H9 (cell line): ENCODE measurements at regions not wholly inside any gene's neighbourhood (a gene's known extent, or its start where the extent isn't known, plus 50 kb on each side); places are given as distances from the start of the nearest gene placed in this dataset.

Experiments used
- DNase-seq: peaks from one replicate; pipeline ENCODE4 v3.0.0-alpha.2; 2017
- H2AFZ ChIP-seq: one replicate; pipeline ENCODE4 v1.6.1; 2013; ENCODE audit warnings: mild to moderate bottlenecking, low read length, control low read depth, moderate library complexity
- H2AK5ac ChIP-seq: 2 replicates; pipeline ENCODE4 v1.6.1; 2013; ENCODE audit warnings: low read length, control low read depth, mixed read lengths; ENCODE audit not compliant: insufficient read length
- H2BK120ac ChIP-seq: one replicate; pipeline ENCODE4 v1.6.1; 2013; ENCODE audit warnings: low read depth, mild to moderate bottlenecking, low read length, control low read depth, inconsistent platforms; ENCODE audit not compliant: poor library complexity, severe bottlenecking
- H2BK12ac ChIP-seq: 2 replicates; pipeline ENCODE4 v1.6.1; 2013; ENCODE audit warnings: low read length, control low read depth, mixed read lengths, low read depth; ENCODE audit not compliant: insufficient read length
- H2BK15ac ChIP-seq: 2 replicates; pipeline ENCODE4 v1.6.1; 2013; ENCODE audit warnings: low read depth, low read length, control low read depth
- H2BK20ac ChIP-seq: one replicate; pipeline ENCODE4 v1.6.1; 2013; ENCODE audit warnings: low read depth, mild to moderate bottlenecking, low read length, control low read depth, inconsistent platforms; ENCODE audit not compliant: poor library complexity, severe bottlenecking
- H2BK5ac ChIP-seq: 2 replicates; pipeline ENCODE4 v1.6.1; 2013; ENCODE audit warnings: low read length, control low read depth, mixed read lengths; ENCODE audit not compliant: insufficient read length
- H3K14ac ChIP-seq: 2 replicates; pipeline ENCODE4 v1.6.1; 2013; ENCODE audit warnings: low read length, control low read depth; ENCODE audit not compliant: insufficient read depth
- H3K18ac ChIP-seq: 2 replicates; pipeline ENCODE4 v1.6.1; 2013; ENCODE audit warnings: low read depth, mild to moderate bottlenecking, mixed read lengths, low read length, control low read depth; ENCODE audit not compliant: insufficient read length
- H3K23ac ChIP-seq: 2 replicates; pipeline ENCODE4 v1.6.1; 2013; ENCODE audit warnings: low read length, control low read depth, mixed read lengths, low read depth; ENCODE audit not compliant: insufficient read length
- H3K23me2 ChIP-seq: 2 replicates; pipeline ENCODE4 v1.6.1; 2013; ENCODE audit warnings: low read depth, mild to moderate bottlenecking, mixed read lengths, low read length, control low read depth; ENCODE audit not compliant: insufficient read length, poor library complexity, severe bottlenecking
- H3K27ac ChIP-seq: 2 replicates; pipeline ENCODE4 v1.5.1; 2013; ENCODE audit warnings: low read length, control low read depth, mixed read lengths, low read depth; ENCODE audit not compliant: insufficient read length
- H3K27me3 ChIP-seq: 2 replicates; pipeline ENCODE4 v1.6.1; 2013; ENCODE audit warnings: low read length, control low read depth, inconsistent platforms; ENCODE audit not compliant: insufficient read depth
- H3K4ac ChIP-seq: 2 replicates; pipeline ENCODE4 v1.6.1; 2013; ENCODE audit warnings: low read depth, mild to moderate bottlenecking, control low read depth, inconsistent platforms, low read length, moderate library complexity
- H3K4me1 ChIP-seq: 2 replicates; pipeline ENCODE4 v1.6.1; 2013; ENCODE audit warnings: low read length, control low read depth, inconsistent platforms; ENCODE audit not compliant: insufficient read depth
- H3K4me2 ChIP-seq: 2 replicates; pipeline ENCODE4 v1.6.1; 2013; ENCODE audit warnings: low read length, control low read depth, mixed read lengths; ENCODE audit not compliant: insufficient read length, insufficient read depth
- H3K56ac ChIP-seq: 2 replicates; pipeline ENCODE4 v1.6.1; 2013; ENCODE audit warnings: low read depth, mild to moderate bottlenecking, mixed read lengths, low read length, control low read depth; ENCODE audit not compliant: insufficient read length
- H3K79me1 ChIP-seq: 2 replicates; pipeline ENCODE4 v1.6.1; 2013; ENCODE audit warnings: low read depth, mild to moderate bottlenecking, moderate library complexity, low read length, control low read depth, inconsistent platforms; ENCODE audit not compliant: insufficient read depth, poor library complexity, severe bottlenecking
- H3K79me2 ChIP-seq: 2 replicates; pipeline ENCODE4 v1.6.1; 2013; ENCODE audit warnings: low read length, control low read depth, inconsistent platforms; ENCODE audit not compliant: insufficient read depth
- H3K9ac ChIP-seq: 2 replicates; pipeline ENCODE4 v1.6.1; 2013; ENCODE audit warnings: low read length, control low read depth, mixed read lengths; ENCODE audit not compliant: insufficient read length; ENCODE audit errors: extremely low read depth
- H3K9me3 ChIP-seq: one replicate; pipeline ENCODE4 v1.6.1; 2013; ENCODE audit warnings: low read depth, low read length, inconsistent platforms; ENCODE audit not compliant: control insufficient read depth
- H3T11ph ChIP-seq: one replicate; pipeline ENCODE4 v1.6.1; 2013; ENCODE audit warnings: mild to moderate bottlenecking, low read length, control low read depth, inconsistent platforms
- H4K20me1 ChIP-seq: one replicate; pipeline ENCODE4 v1.6.1; 2013; ENCODE audit not compliant: control insufficient read depth, insufficient read length, insufficient read depth
- H4K5ac ChIP-seq: 2 replicates; pipeline ENCODE4 v1.6.1; 2013; ENCODE audit warnings: low read depth, mild to moderate bottlenecking, mixed read lengths, low read length, control low read depth; ENCODE audit not compliant: insufficient read length
- H4K8ac ChIP-seq: replicated peaks from 2 replicates; pipeline ENCODE4 v1.6.1; 2013; ENCODE audit warnings: low read length, control low read depth, mixed read lengths, low read depth; ENCODE audit not compliant: insufficient read length
- H4K91ac ChIP-seq: 2 replicates; pipeline ENCODE4 v1.6.1; 2013; ENCODE audit warnings: low read depth, mild to moderate bottlenecking, moderate library complexity, mixed read lengths, low read length, control low read depth; ENCODE audit not compliant: insufficient read length
- H3K27ac Mint-ChIP-seq, 3 experiments: 2 replicates in 2 of 3; 3 replicates in 1 of 3; pipeline ENCODE4 v1.8.0; 2020 to 2021; ENCODE audit warnings: mixed read lengths in 3 of 3, mild to moderate bottlenecking in 1 of 3, moderate library complexity in 1 of 3
- H3K27me3 Mint-ChIP-seq: 2 replicates; pipeline ENCODE4 v1.8.0; 2021; ENCODE audit warnings: low read depth, mild to moderate bottlenecking, moderate library complexity, mixed read lengths
- H3K36me3 Mint-ChIP-seq, 3 experiments: 2 replicates in 2 of 3; 3 replicates in 1 of 3; pipeline ENCODE4 v1.8.0; 2020 to 2021; ENCODE audit warnings: low read depth in 3 of 3, mixed read lengths in 3 of 3; ENCODE audit not compliant: insufficient read depth in 1 of 3
- H3K4me1 Mint-ChIP-seq, 2 experiments: 2 replicates each; pipeline ENCODE4 v1.8.0; 2020; ENCODE audit warnings: mixed read lengths in 2 of 2
- H3K4me3 Mint-ChIP-seq, 2 experiments: 2 replicates in 1 of 2; 3 replicates in 1 of 2; pipeline ENCODE4 v1.8.0; 2020 to 2021; ENCODE audit warnings: mild to moderate bottlenecking in 2 of 2, mixed read lengths in 2 of 2, moderate library complexity in 1 of 2
- H3K9me3 Mint-ChIP-seq, 2 experiments: 2 replicates in 1 of 2; 3 replicates in 1 of 2; pipeline ENCODE4 v1.8.0; 2020; ENCODE audit warnings: mild to moderate bottlenecking in 2 of 2, mixed read lengths in 2 of 2, moderate library complexity in 1 of 2
- WGBS: extraction: QIAGEN DNeasy Blood & Tissue Kit; methylation state at CpG from one replicate; pipeline ENCODE4 v1.1.7; 2013; ENCODE audit warnings: missing lambda C conversion rate, low lambda C conversion rate, mixed read lengths; ENCODE audit not compliant: insufficient read length; ENCODE audit errors: extremely low coverage; 5-methylcytosine and 5-hydroxymethylcytosine counted together
- TF ChIP-seq, protein P1 (sequence below): fragments of 200-600 bp; sonication (generic); conservative IDR thresholded peaks from 3 replicates; pipeline ENCODE4 v1.8.0; 2021; ENCODE audit warnings: antibody characterized with exemption, mild to moderate bottlenecking

GRCh38 chr16:52709306-52709705 is 162.4 kb upstream of the TOX3 start:
- Histone ChIP-seq H2BK15ac (no peak overlapping the region), H3K79me2 (no peaks in the 10 kb centered on the region), H3K27me3 (no peaks in the 10 kb centered on the region), H3K4me2 (no peak overlapping the region), H3K56ac (no peak overlapping the region), H2BK120ac (no peak overlapping the region), H3K4me1 (no peaks in the 10 kb centered on the region), H3K9ac (no peak overlapping the region), H2BK12ac (no peak overlapping the region), H3K27ac (no peak overlapping the region), H4K5ac (no peak overlapping the region), H4K91ac (no peak overlapping the region), H4K8ac (no peak overlapping the region), H3K23ac (no peak overlapping the region), H3K79me1 (no peaks in the 10 kb centered on the region), H2BK5ac (no peak overlapping the region), H3K23me2 (no peaks in the 10 kb centered on the region), H3K4ac (no peak overlapping the region), H3K18ac (no peak overlapping the region), H3K14ac (no peak overlapping the region), H2AFZ (no peak overlapping the region), H4K20me1 (no peaks in the 10 kb centered on the region), H3T11ph (no peak overlapping the region), H2BK20ac (no peak overlapping the region), H3K9me3 (no peaks in the 10 kb centered on the region), H2AK5ac (no peak overlapping the region)
- Mint-ChIP-seq H3K27ac (no peak overlapping the region), H3K4me1 (peaks cover 12 to 14% of the 10 kb centered on the region in 2 experiments), H3K9me3 (no peaks in the 10 kb centered on the region; a peak in 2 of 5 replicates), H3K4me3 (no peak overlapping the region), H3K36me3 (peaks cover 0 to 2% (median 0%) of the 10 kb centered on the region in 3 experiments; a peak in 2 of 7 replicates), H3K27me3 (no peaks in the 10 kb centered on the region)
- no peak for DNase-seq
- TF ChIP-seq, protein P1, sequence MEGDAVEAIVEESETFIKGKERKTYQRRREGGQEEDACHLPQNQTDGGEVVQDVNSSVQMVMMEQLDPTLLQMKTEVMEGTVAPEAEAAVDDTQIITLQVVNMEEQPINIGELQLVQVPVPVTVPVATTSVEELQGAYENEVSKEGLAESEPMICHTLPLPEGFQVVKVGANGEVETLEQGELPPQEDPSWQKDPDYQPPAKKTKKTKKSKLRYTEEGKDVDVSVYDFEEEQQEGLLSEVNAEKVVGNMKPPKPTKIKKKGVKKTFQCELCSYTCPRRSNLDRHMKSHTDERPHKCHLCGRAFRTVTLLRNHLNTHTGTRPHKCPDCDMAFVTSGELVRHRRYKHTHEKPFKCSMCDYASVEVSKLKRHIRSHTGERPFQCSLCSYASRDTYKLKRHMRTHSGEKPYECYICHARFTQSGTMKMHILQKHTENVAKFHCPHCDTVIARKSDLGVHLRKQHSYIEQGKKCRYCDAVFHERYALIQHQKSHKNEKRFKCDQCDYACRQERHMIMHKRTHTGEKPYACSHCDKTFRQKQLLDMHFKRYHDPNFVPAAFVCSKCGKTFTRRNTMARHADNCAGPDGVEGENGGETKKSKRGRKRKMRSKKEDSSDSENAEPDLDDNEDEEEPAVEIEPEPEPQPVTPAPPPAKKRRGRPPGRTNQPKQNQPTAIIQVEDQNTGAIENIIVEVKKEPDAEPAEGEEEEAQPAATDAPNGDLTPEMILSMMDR, result peak; percentile 46; the same call in 1 of the 3 replicates
- no CpG with 5 or more reads among the region's 3 CpGs for WGBS
